DND-41 (cell line): ENCODE measurements at regions not wholly inside any gene's neighbourhood (a gene's known extent, or its start where the extent isn't known, plus 50 kb on each side); places are given as distances from the start of the nearest gene placed in this dataset.

Experiments used
- ATAC-seq: fragments of 200-7000 bp; cut with Tn5 transposase; 3 replicates; pipeline ENCODE4 v1.9.1; 2021; ENCODE audit warnings: low read depth; ENCODE audit not compliant: insufficient read depth
- DNase-seq: peaks from one replicate; pipeline ENCODE4 v3.0.0-alpha.2; 2020
- H2AFZ ChIP-seq: 2 replicates; pipeline ENCODE4 v1.6.0; 2012; ENCODE audit warnings: low read depth, low read length
- H3K27ac ChIP-seq: 2 replicates; pipeline ENCODE4 v1.5.1; 2012; ENCODE audit warnings: low read length, inconsistent platforms
- H3K27me3 ChIP-seq: fragments of 200-600 bp; sonication (generic); 2 replicates; pipeline ENCODE4 v1.6.0; 2012; ENCODE audit warnings: low read length, mild to moderate bottlenecking, inconsistent platforms; ENCODE audit not compliant: insufficient read depth, poor library complexity
- H3K36me3 ChIP-seq: 2 replicates; pipeline ENCODE4 v1.5.1; 2012; ENCODE audit warnings: low read length, inconsistent platforms; ENCODE audit not compliant: insufficient read depth
- H3K4me1 ChIP-seq: 2 replicates; pipeline ENCODE4 v1.5.1; 2012; ENCODE audit warnings: mild to moderate bottlenecking, low read length; ENCODE audit not compliant: insufficient read depth
- H3K4me2 ChIP-seq: 2 replicates; pipeline ENCODE4 v1.6.0; 2012; ENCODE audit warnings: mild to moderate bottlenecking, moderate library complexity, low read length, inconsistent platforms; ENCODE audit not compliant: insufficient read depth
- H3K4me3 ChIP-seq, 2 experiments: fragments of 200-600 bp in 1 of 2; shearing (Covaris generic) in 1 of 2; 2 replicates each; pipeline ENCODE4 v1.5.1; 2012 to 2016; ENCODE audit warnings: inconsistent platforms in 2 of 2, low read length in 2 of 2, mild to moderate bottlenecking in 2 of 2, low read depth in 1 of 2, moderate library complexity in 1 of 2
- H3K79me2 ChIP-seq: 2 replicates; pipeline ENCODE4 v1.6.0; 2012; ENCODE audit warnings: low read length, inconsistent platforms; ENCODE audit not compliant: insufficient read depth
- H3K9ac ChIP-seq: 2 replicates; pipeline ENCODE4 v1.6.0; 2012; ENCODE audit warnings: low read depth, mild to moderate bottlenecking, inconsistent platforms, low read length, moderate library complexity
- H3K9me3 ChIP-seq: 2 replicates; pipeline ENCODE4 v1.5.1; 2012; ENCODE audit warnings: low read length, moderate library complexity, mild to moderate bottlenecking, inconsistent platforms; ENCODE audit not compliant: insufficient read depth, severe bottlenecking
- H4K20me1 ChIP-seq: 2 replicates; pipeline ENCODE4 v1.6.0; 2012; ENCODE audit warnings: low read length; ENCODE audit not compliant: insufficient read depth
- CTCF ChIP-seq: IDR thresholded peaks from 2 replicates; pipeline ENCODE4 v1.5.1; 2012; ENCODE audit warnings: borderline replicate concordance, low read length, moderate library complexity, mild to moderate bottlenecking; ENCODE audit not compliant: poor library complexity, severe bottlenecking; ENCODE audit errors: extremely low read depth
- EZH2 ChIP-seq: IDR thresholded peaks from 3 replicates; pipeline ENCODE4 v1.6.1; 2012; ENCODE audit warnings: borderline replicate concordance, low read depth, mild to moderate bottlenecking, moderate library complexity, low read length, inconsistent platforms; ENCODE audit not compliant: severe bottlenecking

- no peak overlapping the region for H2AFZ ChIP-seq
- no peak overlapping the region for H3K27ac ChIP-seq
- no peak overlapping the region for H3K4me2 ChIP-seq
- no peaks in the 10 kb centered on the region for H3K79me2 ChIP-seq
- no peak overlapping the region for H3K9ac ChIP-seq
- peaks cover 3% of the 10 kb centered on the region for H3K27me3 ChIP-seq
- peaks cover 10% of the 10 kb centered on the region for H3K4me1 ChIP-seq
- ATAC-seq (no peak), DNase-seq (no peak)
- H3K36me3 ChIP-seq: no peaks in the 10 kb centered on the region
- no peak overlapping the region for H3K4me3 ChIP-seq
- H4K20me1 ChIP-seq: no peaks in the 10 kb centered on the region
- H3K9me3 ChIP-seq: no peaks in the 10 kb centered on the region
- TF ChIP-seq EZH2 (no peak), CTCF (no peak)
Measured at GRCh38 chr6:134525190-134525868, 207.4 kb upstream of the SGK1 start.

GRCh38 chr6:134523903-134524650, 206.2 kb upstream of the SGK1 start:
- Histone ChIP-seq H3K79me2 (no peaks in the 10 kb centered on the region), H2AFZ (no peak overlapping the region), H3K4me2 (no peak overlapping the region), H3K4me1 (peaks cover 18% of the 10 kb centered on the region), H3K27ac (no peak overlapping the region), H3K9ac (no peak overlapping the region), H3K9me3 (no peaks in the 10 kb centered on the region), H4K20me1 (no peaks in the 10 kb centered on the region), H3K27me3 (no peaks in the 10 kb centered on the region), H3K36me3 (no peaks in the 10 kb centered on the region), H3K4me3 (no peak overlapping the region)
- no peak for TF ChIP-seq EZH2
- TF ChIP-seq CTCF: no peak
- ATAC-seq (no peak), DNase-seq (no peak)

DNA sequence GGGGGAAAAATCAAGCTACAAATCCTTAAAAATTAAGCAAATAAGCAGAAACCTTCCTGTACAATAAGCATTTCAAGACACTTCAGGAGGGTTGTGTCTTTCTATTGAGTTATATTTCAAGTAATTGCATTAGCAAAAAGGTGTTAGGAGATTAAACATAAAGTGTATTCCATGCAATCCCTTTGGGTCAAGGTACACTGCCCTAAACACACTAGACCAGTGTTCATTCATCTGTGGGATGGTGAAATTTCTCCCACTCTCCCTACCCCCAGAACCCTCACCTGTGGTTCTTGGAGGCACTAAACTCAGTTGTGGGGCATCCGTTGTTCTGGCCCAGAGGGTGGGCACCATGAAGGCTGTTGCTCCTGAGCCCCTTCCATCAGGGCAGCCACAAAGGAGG, 205.1 kb upstream of the SGK1 start:
- no peak overlapping the region for H2AFZ ChIP-seq
- no peaks in the 10 kb centered on the region for H4K20me1 ChIP-seq
- H3K27me3 ChIP-seq: no peaks in the 10 kb centered on the region
- TF ChIP-seq EZH2 (no peak), CTCF (no peak)
- ATAC-seq (no peak), DNase-seq (no peak)
- no peak overlapping the region for H3K27ac ChIP-seq
- H3K4me2 ChIP-seq: no peak overlapping the region
- H3K79me2 ChIP-seq: no peaks in the 10 kb centered on the region
- no peak overlapping the region for H3K9ac ChIP-seq
- H3K36me3 ChIP-seq: no peaks in the 10 kb centered on the region
- no peaks in the 10 kb centered on the region for H3K9me3 ChIP-seq
- H3K4me1 ChIP-seq: peaks cover 20% of the 10 kb centered on the region
- H3K4me3 ChIP-seq: no peak overlapping the region
